ENCODE measurements at regions not wholly inside any gene's neighbourhood (a gene's known extent, or its start where the extent isn't known, plus 50 kb on each side); places are given as distances from the start of the nearest gene placed in this dataset.

GRCh38 chr9:21672761-21673160 is 129.7 kb upstream of the MTAP start:
- DNase-seq = no peak

- DNase-seq = no peak
These were observed 127.5 kb upstream of the MTAP start for GRCh38 chr9:21674894-21675293.

DNA sequence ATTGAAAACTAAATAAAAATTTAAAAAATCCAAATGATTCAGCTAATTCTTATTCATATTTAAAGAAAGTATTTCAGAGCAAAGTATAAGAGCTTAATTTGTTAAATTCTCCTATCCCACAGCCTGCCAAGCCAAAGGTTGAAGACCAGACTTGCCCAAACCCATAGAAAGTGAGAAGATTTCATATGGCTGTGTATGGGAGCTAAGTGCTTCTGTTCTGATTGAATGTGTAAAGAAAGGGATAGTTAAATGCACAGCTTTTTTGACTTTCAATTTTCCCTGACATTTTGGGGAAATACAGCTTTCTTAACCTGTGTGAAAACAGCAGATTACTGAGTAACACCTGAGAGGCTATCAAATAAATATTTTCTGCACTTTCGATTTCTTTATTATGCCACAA is 125.0 kb upstream of the MTAP start:
- no peak for DNase-seq

DNA sequence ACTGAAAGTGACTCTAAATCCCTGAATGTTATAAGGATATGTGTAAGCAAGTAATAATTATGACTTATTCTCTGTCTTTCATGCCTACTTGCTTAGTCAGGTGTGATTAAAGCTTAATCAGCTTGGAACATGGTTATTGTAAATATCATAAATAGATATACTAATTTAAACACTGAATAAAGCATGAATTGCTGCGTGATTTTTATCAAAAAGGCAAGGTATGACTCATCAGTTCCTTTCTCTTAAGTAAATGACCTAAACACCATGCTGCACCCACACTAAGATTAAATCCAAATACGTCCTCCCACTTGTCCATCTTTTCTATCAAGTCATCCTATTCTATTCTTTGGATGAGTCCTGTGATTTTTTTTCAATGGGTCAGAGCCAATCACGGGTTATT is 124.6 kb upstream of the MTAP start:
- no peak for DNase-seq

DNA sequence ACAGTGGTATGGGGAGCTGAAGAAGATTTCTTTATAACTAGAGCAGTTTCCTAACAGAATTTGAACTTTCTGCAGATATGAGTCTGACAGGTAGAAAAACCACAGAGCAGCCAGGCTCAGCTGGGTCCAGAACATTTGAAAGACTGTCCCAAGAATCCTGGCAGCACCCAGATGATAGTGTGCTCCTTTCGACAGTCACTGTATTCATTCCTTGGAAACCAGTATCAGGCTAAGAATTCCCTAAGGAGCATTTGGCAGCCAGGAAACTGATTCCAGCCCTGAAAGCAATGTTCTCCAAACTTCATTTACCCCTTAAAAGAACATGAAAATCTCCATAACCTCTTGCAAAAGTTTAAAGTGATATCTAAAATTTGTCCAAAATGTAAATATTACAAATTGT is 123.0 kb upstream of the MTAP start:
- no peak for DNase-seq

DNA sequence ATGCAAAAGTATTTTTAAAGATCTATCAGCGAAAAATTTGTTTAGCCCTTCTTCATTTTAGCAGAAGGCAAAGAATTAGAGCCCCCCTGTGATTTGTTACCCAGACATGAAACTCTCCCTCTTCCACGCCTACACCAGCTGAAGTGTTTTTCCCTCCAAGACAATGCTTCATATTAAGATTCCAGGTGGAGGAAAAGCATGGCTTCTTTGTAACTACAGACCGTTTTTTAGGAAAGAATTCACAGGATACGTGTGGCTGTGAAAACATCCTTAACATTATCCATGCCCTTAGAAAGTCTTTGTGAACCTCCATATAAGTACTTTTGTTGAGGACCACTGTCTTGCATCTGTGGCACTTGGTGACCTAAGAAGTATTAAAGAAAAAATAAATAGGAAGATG is 121.8 kb upstream of the MTAP start:
- DNase-seq = no peak

GRCh38 chr9:21681641-21682040 is 120.8 kb upstream of the MTAP start:
- no peak for DNase-seq

DNA sequence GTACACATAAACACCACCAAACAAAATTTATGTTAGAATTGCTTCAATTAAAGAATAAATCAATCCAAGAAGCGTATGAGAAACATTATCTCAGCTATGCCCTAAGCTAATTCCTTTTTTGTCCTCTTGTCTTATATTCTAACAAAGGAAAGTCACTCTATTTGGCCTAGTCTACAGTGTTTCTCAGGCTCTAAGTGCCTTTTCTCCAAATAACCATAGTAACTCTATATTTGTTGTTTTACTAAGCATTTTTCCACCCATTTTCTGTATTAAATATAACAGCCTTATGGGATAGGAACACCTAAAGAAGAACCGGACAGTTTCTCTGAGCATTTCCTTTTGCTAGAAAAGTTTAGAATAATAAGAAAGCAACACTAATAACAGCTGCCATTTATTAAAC is 120.1 kb upstream of the MTAP start:
- no peak for DNase-seq

- no peak for DNase-seq
These were observed 119.5 kb upstream of the MTAP start for GRCh38 chr9:21682981-21683380.

GRCh38 chr9:21683484-21684175 is 118.8 kb upstream of the MTAP start:
- no peak for DNase-seq

DNA sequence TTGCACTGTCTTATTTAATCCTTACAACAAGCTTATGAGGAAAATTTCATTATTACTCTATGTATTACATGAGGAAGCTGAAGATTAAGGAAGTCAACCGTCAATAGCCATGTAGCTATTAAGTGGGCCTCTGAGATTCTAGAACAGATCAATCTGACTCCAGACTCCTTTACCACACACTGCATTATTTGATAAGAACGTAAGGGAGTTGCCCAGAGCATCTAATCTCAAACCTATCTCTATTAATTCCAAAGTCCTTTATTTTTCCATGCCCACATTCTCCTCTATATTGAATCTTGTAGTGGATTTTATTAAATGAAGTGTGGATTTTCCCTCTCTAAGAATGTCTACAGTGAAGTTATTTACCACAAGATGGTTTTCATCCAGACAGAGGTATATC is 118.2 kb upstream of the MTAP start:
- no peak for DNase-seq

- no peak for DNase-seq
These were observed 117.5 kb upstream of the MTAP start for GRCh38 chr9:21684831-21685362.

GRCh38 chr9:21685502-21685901 is 116.9 kb upstream of the MTAP start:
- no peak for DNase-seq

GRCh38 chr9:21686738-21687137 is 115.7 kb upstream of the MTAP start:
- no peak for DNase-seq

GRCh38 chr9:21687351-21687750 is 115.1 kb upstream of the MTAP start:
- no peak for DNase-seq

GRCh38 chr9:21688108-21689102 is 114.0 kb upstream of the MTAP start:
- no peak for DNase-seq

- DNase-seq = no peak
These were observed 112.6 kb upstream of the MTAP start for GRCh38 chr9:21689854-21690253.

DNA sequence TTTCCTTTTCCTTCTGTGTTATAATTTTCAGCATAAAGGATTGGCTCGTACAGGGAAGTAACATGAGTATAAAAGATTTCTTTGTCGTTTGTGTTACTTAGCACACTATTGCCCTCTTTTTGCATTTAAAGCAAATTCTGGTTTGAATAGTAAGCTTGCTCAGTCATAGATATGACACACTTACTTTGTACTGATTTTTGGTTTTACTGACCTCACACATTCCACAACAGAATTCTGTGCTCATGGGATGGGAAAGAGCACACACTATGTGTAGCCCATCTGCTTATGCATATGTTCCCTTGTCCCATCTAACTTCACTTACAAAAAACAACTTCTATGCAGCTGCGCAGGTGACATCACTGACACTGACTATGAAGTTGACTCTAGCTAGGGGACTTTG is 111.9 kb upstream of the MTAP start:
- DNase-seq = no peak

GRCh38 chr9:21692390-21692789 is 110.0 kb upstream of the MTAP start:
- DNase-seq = no peak

DNA sequence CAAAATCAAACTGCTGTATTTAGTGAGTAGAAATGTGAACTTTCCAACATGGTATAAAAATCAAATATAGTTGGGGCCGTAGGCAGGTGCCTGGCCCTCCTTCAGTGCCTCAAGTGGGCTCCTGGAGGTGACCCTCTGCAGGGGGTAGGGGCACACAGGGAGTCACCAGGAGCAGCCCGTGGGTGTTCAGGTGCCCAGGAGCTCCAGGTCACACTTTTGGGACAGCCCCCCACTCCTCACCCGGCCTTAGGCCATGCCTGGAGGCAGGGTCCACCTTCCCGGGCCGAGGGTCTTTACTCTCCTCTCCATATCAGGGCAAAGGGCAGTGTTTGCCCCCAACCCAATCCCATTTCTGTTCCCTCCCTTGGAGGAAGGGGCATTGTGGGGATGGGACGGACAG is 108.0 kb upstream of the MTAP start:
- DNase-seq = no peak

GRCh38 chr9:21695443-21695842 is 107.0 kb upstream of the MTAP start:
- no peak for DNase-seq

GRCh38 chr9:21695874-21696341 is 106.5 kb upstream of the MTAP start:
- DNase-seq = no peak

DNA sequence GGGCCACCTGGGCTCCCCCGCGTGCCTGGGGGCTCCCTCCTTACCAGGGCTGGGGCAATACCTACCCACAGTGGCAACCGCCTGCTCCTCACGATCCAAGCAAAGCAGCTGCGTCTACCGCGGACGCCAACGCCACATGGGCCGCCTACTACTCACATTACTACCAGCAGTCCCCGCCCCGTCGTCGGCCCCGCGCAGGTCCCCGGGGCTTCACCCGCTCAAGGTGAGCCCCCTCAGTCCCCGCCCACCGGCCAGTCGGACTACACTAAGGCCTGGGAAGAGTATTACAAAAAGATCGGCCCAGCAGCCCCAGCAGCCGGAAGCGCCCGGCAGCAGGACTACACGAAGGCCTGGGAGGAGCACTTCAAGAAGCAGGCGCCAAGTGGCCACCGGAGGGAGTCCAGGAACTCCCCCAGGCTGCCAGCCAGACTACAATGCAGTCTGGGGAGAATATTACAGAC is 106.0 kb upstream of the MTAP start:
- no peak for DNase-seq

DNA sequence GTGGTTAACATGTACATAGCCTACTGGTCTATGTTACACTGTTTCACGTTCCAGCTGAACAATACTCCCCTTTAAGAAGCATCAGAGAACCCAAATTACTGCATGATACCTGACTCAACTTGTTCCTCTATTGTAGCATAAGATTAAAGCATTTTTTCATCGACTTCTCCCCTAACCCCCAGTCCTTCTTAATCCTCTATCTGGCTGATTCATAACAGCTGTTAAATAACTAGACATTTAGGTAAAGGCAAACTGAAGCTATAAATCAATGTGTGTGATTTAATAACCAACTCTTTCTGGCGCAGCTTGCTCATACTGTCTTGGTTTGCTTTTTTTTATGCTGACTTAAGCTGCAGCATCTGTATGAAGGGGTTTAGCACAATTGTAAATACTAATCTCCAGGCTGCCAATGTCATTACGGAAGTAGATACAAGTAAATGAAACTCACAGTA is 94.2 kb upstream of the MTAP start:
- DNase-seq = no peak
